Ovary (tissue), 3 donors: ENCODE measurements at regions not wholly inside any gene's neighbourhood (a gene's known extent, or its start where the extent isn't known, plus 50 kb on each side); places are given as distances from the start of the nearest gene placed in this dataset.

ENCODE experiments used
- CTCF ChIP-seq, 3 donors: fragments of 450-650 bp in 2 of 3; fragments of 200-600 bp in 1 of 3; IDR thresholded peaks; one replicate each; pipeline versions ENCODE4 v1.5.1 to v1.8.0; 2016 to 2022; ENCODE audit warnings: antibody characterized with exemption in 3 of 3, mild to moderate bottlenecking in 1 of 3
- EP300 ChIP-seq: sonication (generic); formaldehyde crosslinking; IDR thresholded peaks from one replicate; pipeline ENCODE4 v1.6.1; 2017; ENCODE audit warnings: antibody characterized with exemption
- donor health status: DM: no; HTN: no; CAD: no.

GRCh38 chr3:193938613-193939012, 197.3 kb upstream of the HES1 start:
- TF ChIP-seq EP300 (no peak), CTCF (IDR thresholded peaks at IDR 0.05) (no peak)
